ENCODE measurements at regions not wholly inside any gene's neighbourhood (a gene's known extent, or its start where the extent isn't known, plus 50 kb on each side); places are given as distances from the start of the nearest gene placed in this dataset.

- no peak for DNase-seq
- Histone ChIP-seq H3K4me2 (ENCODE audit: insufficient read depth, insufficient read length, low read length) (no peak overlapping the region), H3K27ac (ENCODE audit: insufficient read length, low read depth, low read length) (no peak overlapping the region), H3K9me3 (ENCODE audit: control insufficient read depth, low read depth, low read length) (peaks cover 4% of the 10 kb centered on the region), H2BK5ac (ENCODE audit: insufficient read length, low read length) (no peak overlapping the region), H3K56ac (ENCODE audit: insufficient read length, low read depth, low read length) (no peak overlapping the region), H4K8ac (replicated peaks; ENCODE audit: insufficient read length, low read depth, low read length) (no peak overlapping the region), H3K27me3 (ENCODE audit: insufficient read depth, low read length) (no peaks in the 10 kb centered on the region), H3K18ac (ENCODE audit: insufficient read length, low read depth, low read length) (no peak overlapping the region), H3K23me2 (ENCODE audit: insufficient read length, low read depth, low read length, poor library complexity, severe bottlenecking) (no peaks in the 10 kb centered on the region), H3T11ph (ENCODE audit: low read length) (no peak overlapping the region), H3K4ac (ENCODE audit: low read depth, low read length) (no peak overlapping the region), H2AK5ac (ENCODE audit: insufficient read length, low read length) (no peak overlapping the region), H2BK20ac (ENCODE audit: low read depth, low read length, poor library complexity, severe bottlenecking) (no peak overlapping the region), H3K9ac (ENCODE audit: extremely low read depth, insufficient read length, low read length) (no peak overlapping the region), H3K4me1 (ENCODE audit: insufficient read depth, low read length) (peaks cover 9% of the 10 kb centered on the region), H2BK12ac (ENCODE audit: insufficient read length, low read depth, low read length) (no peak overlapping the region), H4K91ac (ENCODE audit: insufficient read length, low read depth, low read length) (no peak overlapping the region), H2BK15ac (ENCODE audit: low read depth, low read length) (no peak overlapping the region), H3K14ac (ENCODE audit: insufficient read depth, low read length) (no peak overlapping the region), H4K20me1 (ENCODE audit: control insufficient read depth, insufficient read depth, insufficient read length) (no peaks in the 10 kb centered on the region), H3K23ac (ENCODE audit: insufficient read length, low read depth, low read length) (no peak overlapping the region), H3K79me1 (ENCODE audit: insufficient read depth, low read depth, low read length, poor library complexity, severe bottlenecking) (peaks cover 5% of the 10 kb centered on the region), H2BK120ac (ENCODE audit: low read depth, low read length, poor library complexity, severe bottlenecking) (no peak overlapping the region), H4K5ac (ENCODE audit: insufficient read length, low read depth, low read length) (no peak overlapping the region), H3K79me2 (ENCODE audit: insufficient read depth, low read length) (peaks cover 29% of the 10 kb centered on the region; the same call in 1 of the 2 replicates), H2AFZ (ENCODE audit: low read length) (no peak overlapping the region)
- Mint-ChIP-seq H3K27me3 (ENCODE audit: low read depth) (peaks cover 93% of the 10 kb centered on the region), H3K9me3 (peaks cover 0 to 2% of the 10 kb centered on the region in 2 experiments; a peak in 4 of 5 replicates), H3K27ac (no peak overlapping the region; a peak in 1 of 7 replicates), H3K36me3 (ENCODE audit: insufficient read depth in 1 of 3, low read depth in 3 of 3) (peaks cover 3 to 36% (median 13%) of the 10 kb centered on the region in 3 experiments; a peak in 6 of 7 replicates), H3K4me1 (peaks cover 35 to 39% of the 10 kb centered on the region in 2 experiments), H3K4me3 (no peak overlapping the region)
- WGBS (ENCODE audit: extremely low coverage, insufficient read length, low lambda C conversion rate) = no CpG with 5 or more reads among the region's 4 CpGs
- no peak for TF ChIP-seq CTCF (conservative IDR thresholded peaks at IDR 0.05)
These were observed 132.1 kb downstream of the AACS start for GRCh38 chr12:125197326-125197725.

All from H9 (cell line).